ENCODE measurements at regions not wholly inside any gene's neighbourhood (a gene's known extent, or its start where the extent isn't known, plus 50 kb on each side); places are given as distances from the start of the nearest gene placed in this dataset.

DNA sequence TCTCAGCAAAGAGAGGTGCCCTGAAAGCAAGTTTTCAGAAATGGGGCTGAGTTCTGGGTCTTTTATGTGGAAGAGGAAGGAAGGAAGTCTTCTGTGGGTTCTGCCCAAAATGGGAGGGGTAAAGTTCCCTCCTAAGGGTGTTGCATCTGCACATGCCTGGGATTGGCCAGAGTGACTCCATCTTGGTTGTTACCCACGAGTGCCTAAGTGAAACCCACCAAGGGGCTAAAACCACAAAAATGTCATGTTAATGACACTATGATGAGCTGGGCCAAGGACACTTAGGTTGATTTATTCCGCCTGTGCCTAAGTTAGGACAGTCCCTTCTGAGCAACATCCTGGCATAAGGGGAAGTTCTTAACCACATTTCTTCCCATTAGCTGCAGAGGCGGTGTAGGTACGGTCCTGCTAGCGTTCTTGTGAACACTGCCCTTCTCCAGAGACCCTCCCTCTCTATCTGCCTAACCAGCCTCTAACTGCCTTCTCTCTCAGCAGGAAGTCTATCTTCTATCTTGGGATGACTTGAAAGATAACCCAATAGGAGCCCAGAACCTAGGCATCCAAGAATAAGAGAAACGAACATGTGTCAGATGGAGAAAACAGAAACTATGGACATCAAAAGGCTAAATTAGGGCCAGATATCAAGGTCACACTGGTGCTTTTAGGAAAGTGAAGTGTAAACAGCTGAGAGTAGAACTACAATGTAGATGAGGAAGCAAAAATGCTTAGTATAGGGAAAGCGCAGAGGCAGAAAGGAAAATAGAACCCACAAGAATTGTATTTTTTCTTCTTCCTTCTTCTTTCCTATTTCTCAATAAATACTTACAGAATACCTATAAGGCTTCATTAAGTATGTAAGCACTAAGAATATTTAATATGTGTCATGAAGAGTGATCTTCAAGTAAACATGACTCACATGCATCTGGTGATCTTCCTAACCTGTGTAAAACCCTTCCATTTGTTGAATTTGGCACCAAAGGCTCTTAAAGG lies 104.2 kb upstream of the AMN1 start (continued):
- TF ChIP-seq, protein P1, sequence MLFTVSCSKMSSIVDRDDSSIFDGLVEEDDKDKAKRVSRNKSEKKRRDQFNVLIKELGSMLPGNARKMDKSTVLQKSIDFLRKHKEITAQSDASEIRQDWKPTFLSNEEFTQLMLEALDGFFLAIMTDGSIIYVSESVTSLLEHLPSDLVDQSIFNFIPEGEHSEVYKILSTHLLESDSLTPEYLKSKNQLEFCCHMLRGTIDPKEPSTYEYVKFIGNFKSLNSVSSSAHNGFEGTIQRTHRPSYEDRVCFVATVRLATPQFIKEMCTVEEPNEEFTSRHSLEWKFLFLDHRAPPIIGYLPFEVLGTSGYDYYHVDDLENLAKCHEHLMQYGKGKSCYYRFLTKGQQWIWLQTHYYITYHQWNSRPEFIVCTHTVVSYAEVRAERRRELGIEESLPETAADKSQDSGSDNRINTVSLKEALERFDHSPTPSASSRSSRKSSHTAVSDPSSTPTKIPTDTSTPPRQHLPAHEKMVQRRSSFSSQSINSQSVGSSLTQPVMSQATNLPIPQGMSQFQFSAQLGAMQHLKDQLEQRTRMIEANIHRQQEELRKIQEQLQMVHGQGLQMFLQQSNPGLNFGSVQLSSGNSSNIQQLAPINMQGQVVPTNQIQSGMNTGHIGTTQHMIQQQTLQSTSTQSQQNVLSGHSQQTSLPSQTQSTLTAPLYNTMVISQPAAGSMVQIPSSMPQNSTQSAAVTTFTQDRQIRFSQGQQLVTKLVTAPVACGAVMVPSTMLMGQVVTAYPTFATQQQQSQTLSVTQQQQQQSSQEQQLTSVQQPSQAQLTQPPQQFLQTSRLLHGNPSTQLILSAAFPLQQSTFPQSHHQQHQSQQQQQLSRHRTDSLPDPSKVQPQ (CRISPR knock-in tag; IDR thresholded peaks at IDR 0.05; ENCODE audit: borderline replicate concordance) = peak; percentile 90; the same call in 1 of the 2 replicates
- TF ChIP-seq NFXL1 (CRISPR knock-in tag; IDR thresholded peaks at IDR 0.05) = no peak
- TF ChIP-seq ZFP1 (CRISPR knock-in tag; IDR thresholded peaks at IDR 0.05) = peak; percentile 84
- no peak for TF ChIP-seq ZFX (CRISPR knock-in tag; IDR thresholded peaks at IDR 0.05)
- 0 out of 2 replicates have a peak, but pooled peaks have one; percentile 33 for TF ChIP-seq ESRRB (CRISPR knock-in tag; IDR thresholded peaks at IDR 0.05; ENCODE audit: borderline replicate concordance)
- peak; percentile 67; the same call in 1 of the 2 replicates for TF ChIP-seq TEAD2 (tag; IDR thresholded peaks at IDR 0.05)
- no peak for TF ChIP-seq XRCC4 (IDR thresholded peaks at IDR 0.05; ENCODE audit: extremely low read depth, insufficient read depth, insufficient read length)
- TF ChIP-seq, protein P2, sequence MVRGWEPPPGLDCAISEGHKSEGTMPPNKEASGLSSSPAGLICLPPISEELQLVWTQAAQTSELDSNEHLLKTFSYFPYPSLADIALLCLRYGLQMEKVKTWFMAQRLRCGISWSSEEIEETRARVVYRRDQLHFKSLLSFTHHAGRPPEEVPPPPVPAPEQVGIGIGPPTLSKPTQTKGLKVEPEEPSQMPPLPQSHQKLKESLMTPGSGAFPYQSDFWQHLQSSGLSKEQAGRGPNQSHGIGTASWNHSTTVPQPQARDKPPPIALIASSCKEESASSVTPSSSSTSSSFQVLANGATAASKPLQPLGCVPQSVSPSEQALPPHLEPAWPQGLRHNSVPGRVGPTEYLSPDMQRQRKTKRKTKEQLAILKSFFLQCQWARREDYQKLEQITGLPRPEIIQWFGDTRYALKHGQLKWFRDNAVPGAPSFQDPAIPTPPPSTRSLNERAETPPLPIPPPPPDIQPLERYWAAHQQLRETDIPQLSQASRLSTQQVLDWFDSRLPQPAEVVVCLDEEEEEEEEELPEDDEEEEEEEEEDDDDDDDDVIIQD (CRISPR knock-in tag; IDR thresholded peaks at IDR 0.05) = peak; percentile 79; the same call in 1 of the 2 replicates
- TF ChIP-seq KLF6 (CRISPR knock-in tag; IDR thresholded peaks at IDR 0.05; ENCODE audit: borderline replicate concordance) = peak; percentile 97
- no peak for TF ChIP-seq NEUROD1 (IDR thresholded peaks at IDR 0.05; ENCODE audit: borderline replicate concordance, low read depth, low read length, partially characterized antibody)
- TF ChIP-seq ZNF695 (CRISPR knock-in tag; IDR thresholded peaks at IDR 0.05) = peak; percentile 93
- TF ChIP-seq MTF1 (CRISPR knock-in tag; IDR thresholded peaks at IDR 0.05; ENCODE audit: borderline replicate concordance) = peak; percentile 73; the same call in 1 of the 2 replicates
- TF ChIP-seq SRF (CRISPR knock-in tag; IDR thresholded peaks at IDR 0.05) = peak in 1 of 2 experiments; percentile 73; a peak in 1 of 4 replicates
- TF ChIP-seq, protein P3, sequence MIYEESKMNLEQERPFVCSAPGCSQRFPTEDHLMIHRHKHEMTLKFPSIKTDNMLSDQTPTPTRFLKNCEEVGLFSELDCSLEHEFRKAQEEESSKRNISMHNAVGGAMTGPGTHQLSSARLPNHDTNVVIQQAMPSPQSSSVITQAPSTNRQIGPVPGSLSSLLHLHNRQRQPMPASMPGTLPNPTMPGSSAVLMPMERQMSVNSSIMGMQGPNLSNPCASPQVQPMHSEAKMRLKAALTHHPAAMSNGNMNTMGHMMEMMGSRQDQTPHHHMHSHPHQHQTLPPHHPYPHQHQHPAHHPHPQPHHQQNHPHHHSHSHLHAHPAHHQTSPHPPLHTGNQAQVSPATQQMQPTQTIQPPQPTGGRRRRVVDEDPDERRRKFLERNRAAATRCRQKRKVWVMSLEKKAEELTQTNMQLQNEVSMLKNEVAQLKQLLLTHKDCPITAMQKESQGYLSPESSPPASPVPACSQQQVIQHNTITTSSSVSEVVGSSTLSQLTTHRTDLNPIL (CRISPR knock-in tag; IDR thresholded peaks at IDR 0.05) = 0 out of 2 replicates have a peak, but pooled peaks have one; percentile 77
- TF ChIP-seq ZNF239 (CRISPR knock-in tag; IDR thresholded peaks at IDR 0.05) = peak; percentile 86
- TF ChIP-seq HMG20B (CRISPR knock-in tag; IDR thresholded peaks at IDR 0.05) = 0 out of 2 replicates have a peak, but pooled peaks have one; percentile 27
- peak; percentile 44; the same call in 1 of the 2 replicates for TF ChIP-seq BACH1 (tag; IDR thresholded peaks at IDR 0.05)
- 0 out of 2 replicates have a peak, but pooled peaks have one; percentile 20 for TF ChIP-seq ZBTB7A (IDR thresholded peaks at IDR 0.05; ENCODE audit: borderline replicate concordance, control insufficient read depth, low read depth, low read length)
- no peak for TF ChIP-seq POLR2B (IDR thresholded peaks at IDR 0.05; ENCODE audit: low read depth, partially characterized antibody)
- TF ChIP-seq PRMT5 (CRISPR knock-in tag; IDR thresholded peaks at IDR 0.05) = no peak
- TF ChIP-seq HNRNPUL1 (IDR thresholded peaks at IDR 0.05; ENCODE audit: low read length) = no peak
- no peak for TF ChIP-seq PCBP2 (IDR thresholded peaks at IDR 0.05; ENCODE audit: low read depth, low read length, poor library complexity, severe bottlenecking)

All from K562 (cell line).